Neural progenitor cell (in vitro differentiated cells): ENCODE measurements at regions not wholly inside any gene's neighbourhood (a gene's known extent, or its start where the extent isn't known, plus 50 kb on each side); places are given as distances from the start of the nearest gene placed in this dataset.

Experiments
- DNase-seq: peaks from one replicate; pipeline ENCODE4 v3.0.0-alpha.2; 2016; ENCODE audit warnings: low spot score
- H2AFZ ChIP-seq: fragments of 200-600 bp; sonication (generic); replicated peaks from 2 replicates; pipeline ENCODE4 v1.6.1; 2016; ENCODE audit warnings: antibody characterized with exemption
- H3F3A ChIP-seq: fragments of 200-600 bp; sonication (generic); 2 replicates; pipeline ENCODE4 v1.6.1; 2016; ENCODE audit warnings: antibody characterized with exemption, low read depth
- H3K27ac ChIP-seq: fragments of 200-600 bp; sonication (generic); 2 replicates; pipeline ENCODE4 v1.5.1; 2016; ENCODE audit warnings: mild to moderate bottlenecking
- H3K27me3 ChIP-seq: fragments of 200-600 bp; sonication (generic); 2 replicates; pipeline ENCODE4 v1.6.1; 2016; ENCODE audit warnings: mild to moderate bottlenecking, moderate library complexity
- H3K36me3 ChIP-seq: fragments of 200-600 bp; sonication (generic); 2 replicates; pipeline ENCODE4 v1.5.1; 2016
- H3K4me1 ChIP-seq: fragments of 200-600 bp; sonication (generic); 2 replicates; pipeline ENCODE4 v1.6.1; 2016; ENCODE audit warnings: mixed run types
- H3K4me2 ChIP-seq: fragments of 200-600 bp; sonication (generic); 2 replicates; pipeline ENCODE4 v1.6.1; 2016
- H3K4me3 ChIP-seq: fragments of 200-600 bp; sonication (generic); 2 replicates; pipeline ENCODE4 v1.5.1; 2016
- H3K79me2 ChIP-seq: fragments of 200-600 bp; sonication (generic); 2 replicates; pipeline ENCODE4 v1.6.1; 2016; ENCODE audit warnings: low read depth
- H3K9ac ChIP-seq: fragments of 200-600 bp; sonication (generic); 2 replicates; pipeline ENCODE4 v1.6.1; 2016
- H3K9me3 ChIP-seq: fragments of 200-600 bp; sonication (generic); 2 replicates; pipeline ENCODE4 v1.5.1; 2016; ENCODE audit warnings: low read depth
- H4K20me1 ChIP-seq: fragments of 200-600 bp; sonication (generic); 2 replicates; pipeline ENCODE4 v1.6.1; 2016; ENCODE audit warnings: low read depth
- H3K27ac Mint-ChIP-seq: 3 replicates; pipeline ENCODE4 v1.8.0; 2021; ENCODE audit warnings: mixed read lengths
- H3K27me3 Mint-ChIP-seq: 2 replicates; pipeline ENCODE4 v1.8.0; 2022; ENCODE audit warnings: low read depth, mild to moderate bottlenecking, inconsistent platforms, moderate library complexity, mixed read lengths; ENCODE audit not compliant: insufficient read depth
- H3K36me3 Mint-ChIP-seq: 3 replicates; pipeline ENCODE4 v1.8.0; 2021; ENCODE audit warnings: mixed read lengths
- H3K4me1 Mint-ChIP-seq: 3 replicates; pipeline ENCODE4 v1.8.0; 2021; ENCODE audit warnings: mixed read lengths
- H3K4me3 Mint-ChIP-seq: 3 replicates; pipeline ENCODE4 v1.8.0; 2021; ENCODE audit warnings: mild to moderate bottlenecking, moderate library complexity, mixed read lengths
- H3K9me3 Mint-ChIP-seq: 3 replicates; pipeline ENCODE4 v1.8.0; 2020; ENCODE audit warnings: mixed read lengths
- EZH2 ChIP-seq: fragments of 200-600 bp; sonication (generic); IDR thresholded peaks from 2 replicates; pipeline ENCODE4 v1.6.1; 2017; ENCODE audit warnings: antibody characterized with exemption, mild to moderate bottlenecking, moderate library complexity
- EZH2phosphoT487 ChIP-seq: fragments of 200-600 bp; sonication (generic); IDR thresholded peaks from 2 replicates; pipeline ENCODE4 v1.6.1; 2017; ENCODE audit warnings: antibody characterized with exemption
- TF ChIP-seq, protein P1 (sequence below): fragments of 200-600 bp; sonication (generic); IDR thresholded peaks from 2 replicates; pipeline ENCODE4 v1.5.1; 2017; ENCODE audit warnings: antibody characterized with exemption, mild to moderate bottlenecking

DNA sequence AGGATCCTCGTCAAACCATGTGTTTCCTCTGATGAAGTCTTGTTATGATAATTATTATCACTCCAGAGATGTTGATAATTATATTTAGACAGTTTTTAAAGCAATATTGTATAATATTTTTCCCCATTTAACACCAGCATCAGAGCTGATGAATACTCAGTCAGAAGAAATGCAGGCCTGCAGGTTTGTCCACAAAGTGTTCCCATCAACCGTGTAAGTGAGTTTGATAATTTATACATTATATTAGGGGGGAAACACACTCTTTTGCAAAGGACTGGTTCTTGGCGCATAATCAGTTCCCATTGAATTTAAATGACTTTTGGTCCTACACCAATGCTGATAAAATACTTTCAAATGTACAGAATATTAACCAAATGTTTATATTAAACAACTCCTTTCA lies 454.8 kb downstream of the TOX3 start:
- H3F3A ChIP-seq: no peaks in the 10 kb centered on the region
- H3K27ac ChIP-seq: no peak overlapping the region
- H3K4me3 Mint-ChIP-seq: no peak overlapping the region
- H3K9ac ChIP-seq: no peak overlapping the region
- TF ChIP-seq EZH2 (no peak), EZH2phosphoT487 (no peak)
- TF ChIP-seq, protein P1, sequence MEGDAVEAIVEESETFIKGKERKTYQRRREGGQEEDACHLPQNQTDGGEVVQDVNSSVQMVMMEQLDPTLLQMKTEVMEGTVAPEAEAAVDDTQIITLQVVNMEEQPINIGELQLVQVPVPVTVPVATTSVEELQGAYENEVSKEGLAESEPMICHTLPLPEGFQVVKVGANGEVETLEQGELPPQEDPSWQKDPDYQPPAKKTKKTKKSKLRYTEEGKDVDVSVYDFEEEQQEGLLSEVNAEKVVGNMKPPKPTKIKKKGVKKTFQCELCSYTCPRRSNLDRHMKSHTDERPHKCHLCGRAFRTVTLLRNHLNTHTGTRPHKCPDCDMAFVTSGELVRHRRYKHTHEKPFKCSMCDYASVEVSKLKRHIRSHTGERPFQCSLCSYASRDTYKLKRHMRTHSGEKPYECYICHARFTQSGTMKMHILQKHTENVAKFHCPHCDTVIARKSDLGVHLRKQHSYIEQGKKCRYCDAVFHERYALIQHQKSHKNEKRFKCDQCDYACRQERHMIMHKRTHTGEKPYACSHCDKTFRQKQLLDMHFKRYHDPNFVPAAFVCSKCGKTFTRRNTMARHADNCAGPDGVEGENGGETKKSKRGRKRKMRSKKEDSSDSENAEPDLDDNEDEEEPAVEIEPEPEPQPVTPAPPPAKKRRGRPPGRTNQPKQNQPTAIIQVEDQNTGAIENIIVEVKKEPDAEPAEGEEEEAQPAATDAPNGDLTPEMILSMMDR: no peak
- no peaks in the 10 kb centered on the region for H3K4me1 ChIP-seq
- no peak overlapping the region for H3K27ac Mint-ChIP-seq
- no peak overlapping the region for H2AFZ ChIP-seq
- H3K4me3 ChIP-seq: no peak overlapping the region
- no peaks in the 10 kb centered on the region for H3K4me1 Mint-ChIP-seq
- H3K36me3 ChIP-seq: no peaks in the 10 kb centered on the region
- H3K36me3 Mint-ChIP-seq: no peaks in the 10 kb centered on the region
- no peaks in the 10 kb centered on the region for H4K20me1 ChIP-seq
- no peak overlapping the region for H3K4me2 ChIP-seq
- peaks cover 2% of the 10 kb centered on the region for H3K9me3 Mint-ChIP-seq
- no peaks in the 10 kb centered on the region for H3K27me3 ChIP-seq
- H3K79me2 ChIP-seq: no peaks in the 10 kb centered on the region
- no peaks in the 10 kb centered on the region for H3K9me3 ChIP-seq
- DNase-seq: no peak
- no peaks in the 10 kb centered on the region for H3K27me3 Mint-ChIP-seq

- Histone ChIP-seq H3K79me2 (no peaks in the 10 kb centered on the region), H3K4me3 (no peak overlapping the region), H3K9ac (no peak overlapping the region), H3K4me1 (no peaks in the 10 kb centered on the region), H3K27ac (no peak overlapping the region), H3K9me3 (no peaks in the 10 kb centered on the region), H3K27me3 (no peaks in the 10 kb centered on the region), H3K4me2 (no peak overlapping the region), H3F3A (no peaks in the 10 kb centered on the region), H2AFZ (no peak overlapping the region), H4K20me1 (no peaks in the 10 kb centered on the region), H3K36me3 (no peaks in the 10 kb centered on the region)
- H3K4me3 Mint-ChIP-seq: no peak overlapping the region
- H3K27me3 Mint-ChIP-seq: no peaks in the 10 kb centered on the region
- peaks cover 2% of the 10 kb centered on the region for H3K9me3 Mint-ChIP-seq
- no peaks in the 10 kb centered on the region for H3K4me1 Mint-ChIP-seq
- no peaks in the 10 kb centered on the region for H3K36me3 Mint-ChIP-seq
- no peak for TF ChIP-seq EZH2phosphoT487
- no peak for TF ChIP-seq EZH2
- TF ChIP-seq, protein P1: no peak
- no peak for DNase-seq
- H3K27ac Mint-ChIP-seq: no peak overlapping the region
Measured at GRCh38 chr16:52090080-52090479, 456.9 kb downstream of the TOX3 start.

DNA sequence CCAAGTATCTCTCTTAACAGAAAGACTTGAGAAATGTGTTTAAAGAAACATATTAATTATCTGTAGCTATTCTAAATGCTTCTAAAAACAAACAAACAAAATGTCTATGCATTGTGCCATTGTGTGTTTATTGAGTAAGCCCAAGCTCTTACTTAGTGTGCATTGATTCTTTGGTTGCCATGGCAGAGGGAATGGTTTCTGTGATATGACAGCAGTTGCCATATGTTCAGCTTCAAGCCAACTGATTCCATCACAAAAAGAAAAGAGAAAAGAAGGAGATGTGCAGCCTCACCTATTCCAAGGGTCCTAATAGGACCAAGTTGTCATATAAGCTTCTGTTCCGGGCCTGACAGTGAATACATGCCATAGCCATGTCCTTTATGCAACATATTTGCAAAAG lies 457.5 kb downstream of the TOX3 start:
- no peak for TF ChIP-seq EZH2phosphoT487
- no peak for TF ChIP-seq EZH2
- TF ChIP-seq, protein P1: no peak
- no peaks in the 10 kb centered on the region for H3K36me3 Mint-ChIP-seq
- H3K4me1 Mint-ChIP-seq: no peaks in the 10 kb centered on the region

DNA sequence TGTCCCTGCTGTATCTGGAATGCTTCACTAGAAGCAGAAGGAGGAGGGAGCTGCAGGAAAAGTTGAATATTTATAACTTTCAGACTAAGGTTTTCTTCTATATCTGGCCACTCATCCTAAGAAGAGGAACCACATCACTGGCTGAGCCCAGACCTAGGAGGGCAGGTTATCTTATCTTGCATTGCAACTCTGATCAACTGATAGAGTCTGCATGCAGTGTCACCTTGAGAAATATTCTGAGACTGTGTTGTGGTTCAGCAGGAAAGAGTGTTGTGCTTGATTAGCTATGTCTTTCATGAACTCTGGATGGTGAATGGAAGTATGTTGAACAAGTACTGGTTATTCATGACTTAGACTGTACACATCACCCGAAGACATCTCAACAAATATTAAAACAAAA lies 460.0 kb downstream of the TOX3 start:
- no peaks in the 10 kb centered on the region for H3K27me3 ChIP-seq
- DNase-seq: no peak
- H3K4me1 ChIP-seq: no peaks in the 10 kb centered on the region
- Mint-ChIP-seq H3K4me3 (no peak overlapping the region), H3K4me1 (no peaks in the 10 kb centered on the region), H3K36me3 (no peaks in the 10 kb centered on the region), H3K27ac (no peak overlapping the region), H3K9me3 (peaks cover 2% of the 10 kb centered on the region), H3K27me3 (no peaks in the 10 kb centered on the region)
- H2AFZ ChIP-seq: no peak overlapping the region
- no peak for TF ChIP-seq EZH2phosphoT487
- no peak for TF ChIP-seq EZH2
- TF ChIP-seq, protein P1: no peak
- no peak overlapping the region for H3K9ac ChIP-seq
- no peak overlapping the region for H3K27ac ChIP-seq
- no peaks in the 10 kb centered on the region for H3K9me3 ChIP-seq
- H3F3A ChIP-seq: no peaks in the 10 kb centered on the region
- no peak overlapping the region for H3K4me3 ChIP-seq
- no peaks in the 10 kb centered on the region for H3K36me3 ChIP-seq
- H4K20me1 ChIP-seq: no peaks in the 10 kb centered on the region
- no peaks in the 10 kb centered on the region for H3K79me2 ChIP-seq
- H3K4me2 ChIP-seq: no peak overlapping the region

More for the DNA sequence above, 457.5 kb downstream of the TOX3 start:
- Histone ChIP-seq H3K27ac (no peak overlapping the region), H3K36me3 (no peaks in the 10 kb centered on the region), H3K4me3 (no peak overlapping the region), H3K9me3 (no peaks in the 10 kb centered on the region), H3K79me2 (no peaks in the 10 kb centered on the region), H3K27me3 (no peaks in the 10 kb centered on the region), H3K9ac (no peak overlapping the region), H4K20me1 (no peaks in the 10 kb centered on the region), H3K4me2 (no peak overlapping the region), H2AFZ (no peak overlapping the region), H3F3A (no peaks in the 10 kb centered on the region), H3K4me1 (no peaks in the 10 kb centered on the region)
- no peak overlapping the region for H3K27ac Mint-ChIP-seq
- no peak for DNase-seq
- no peak overlapping the region for H3K4me3 Mint-ChIP-seq
- no peaks in the 10 kb centered on the region for H3K27me3 Mint-ChIP-seq
- H3K9me3 Mint-ChIP-seq: peaks cover 2% of the 10 kb centered on the region
